Aorta (tissue), 5 donors: ENCODE measurements at regions not wholly inside any gene's neighbourhood (a gene's known extent, or its start where the extent isn't known, plus 50 kb on each side); places are given as distances from the start of the nearest gene placed in this dataset.

Experiments used
- ATAC-seq: fragments of 200-7000 bp; cut with Tn5 transposase; one replicate; pipeline ENCODE4 v1.9.1; 2022; ENCODE audit warnings: moderate library complexity; ENCODE audit not compliant: low FRiP score
- DNase-seq, 2 donors: peaks; one replicate each; pipeline ENCODE4 v3.0.0-alpha.2; 2020
- H3K27ac ChIP-seq, 2 donors: one replicate each; pipeline ENCODE4 v1.5.1; 2013; ENCODE audit warnings: low read length in 2 of 2, mild to moderate bottlenecking in 2 of 2, moderate library complexity in 2 of 2, control low read depth in 1 of 2, inconsistent platforms in 1 of 2, low read depth in 1 of 2
- H3K27me3 ChIP-seq, 2 donors: one replicate each; pipeline ENCODE4 v1.6.1; 2013; ENCODE audit warnings: control low read depth in 1 of 2, low read length in 1 of 2, mild to moderate bottlenecking in 1 of 2, moderate library complexity in 1 of 2; ENCODE audit not compliant: insufficient read depth in 2 of 2, control insufficient read depth in 1 of 2
- H3K36me3 ChIP-seq, 2 donors: one replicate each; pipeline ENCODE4 v1.6.1; 2013; ENCODE audit warnings: control low read depth in 1 of 2, low read length in 1 of 2, mild to moderate bottlenecking in 1 of 2; ENCODE audit not compliant: insufficient read depth in 2 of 2, control insufficient read depth in 1 of 2
- H3K4me1 ChIP-seq, 2 donors: one replicate each; pipeline ENCODE4 v1.6.1; 2013; ENCODE audit warnings: low read length in 2 of 2, control low read depth in 1 of 2, mild to moderate bottlenecking in 1 of 2, moderate library complexity in 1 of 2; ENCODE audit not compliant: insufficient read depth in 2 of 2, control insufficient read depth in 1 of 2
- H3K4me3 ChIP-seq, 2 donors: one replicate each; pipeline ENCODE4 v1.5.1; 2013; ENCODE audit warnings: low read length in 2 of 2, control low read depth in 1 of 2, mild to moderate bottlenecking in 1 of 2
- H3K9me3 ChIP-seq: one replicate; pipeline ENCODE4 v1.6.1; 2013; ENCODE audit warnings: mild to moderate bottlenecking, low read length; ENCODE audit not compliant: control insufficient read depth
- WGBS, 2 donors: extraction: QIAGEN DNeasy Blood & Tissue Kit; methylation state at CpG; one replicate each; pipeline ENCODE4 v1.1.7; 2013; 5-methylcytosine and 5-hydroxymethylcytosine counted together
- intact Hi-C, 2 donors: fragments of 100-400 bp; cut with DNase I; formaldehyde crosslinking; loops; one replicate each; pipeline versions ENCODE4 v1.14.2 to v1.15.0; 2022
- donor health status: healthy with polysubstance abuse.
- donor health status: Bipolar disorder and iron deficiency.
- donor health status: DM: no; HTN: no; CAD: no.
- donor health status: DM: no; HTN: no; CAD: no.
- donor health status: DM: yes; HTN: yes; CAD: no.

DNA sequence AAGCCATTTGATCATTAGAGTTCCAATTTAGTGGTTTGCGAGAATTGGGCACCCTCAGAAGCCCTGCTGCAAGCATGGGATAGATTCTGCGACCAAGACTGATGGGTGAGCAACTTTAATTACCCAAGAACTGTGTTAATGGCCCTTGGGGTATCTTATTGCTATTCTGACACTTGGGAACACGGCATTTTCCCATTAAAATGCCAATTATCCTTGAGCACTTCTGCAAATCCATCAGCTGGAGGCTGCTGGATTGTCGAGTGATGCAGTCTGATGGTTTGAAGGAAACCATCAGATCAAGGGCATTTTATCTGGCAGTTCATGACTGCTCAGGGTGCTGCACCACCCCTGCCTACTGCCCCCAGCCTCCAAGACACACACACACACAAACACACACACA is 183.6 kb upstream of the PROK2 start:
- H3K9me3 ChIP-seq, result peaks cover 5% of the 10 kb centered on the region
- 66 to 75% methylated on average over 4 of the region's 4 CpGs for WGBS, 2 donors
- no peak for DNase-seq
- no peaks in the 10 kb centered on the region for H3K36me3 ChIP-seq
- no peak for ATAC-seq
- intact Hi-C loops, result no loop called here
- peaks cover 0 to 2% of the 10 kb centered on the region in 2 donors for H3K27me3 ChIP-seq
- no peak overlapping the region for H3K4me3 ChIP-seq
- no peaks in the 10 kb centered on the region for H3K4me1 ChIP-seq
- H3K27ac ChIP-seq, result no peak overlapping the region

DNA sequence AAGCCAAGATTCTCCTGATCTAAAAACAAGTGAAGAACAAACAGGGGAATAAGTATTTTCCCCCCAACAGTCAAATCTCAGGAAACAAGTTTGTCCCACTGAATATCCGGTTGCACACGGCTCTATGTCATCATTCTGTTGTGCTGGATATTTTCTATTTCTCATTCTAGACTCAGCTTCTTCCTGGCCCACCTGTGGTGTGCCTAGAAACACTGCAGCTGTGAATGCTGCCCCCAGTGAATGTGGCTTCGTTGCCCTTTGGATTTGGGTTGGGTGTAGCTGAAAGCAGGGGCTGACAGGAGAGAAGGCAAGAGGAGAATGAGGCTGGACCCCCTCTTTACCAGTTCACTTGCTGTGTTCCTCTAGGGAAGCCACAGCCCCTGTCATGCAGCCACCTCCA is 181.2 kb upstream of the PROK2 start:
- Histone ChIP-seq H3K36me3 (no peaks in the 10 kb centered on the region), H3K4me3 (no peak overlapping the region), H3K27ac (no peak overlapping the region), H3K9me3 (peaks cover 5% of the 10 kb centered on the region), H3K4me1 (no peaks in the 10 kb centered on the region), H3K27me3 (peaks cover 0 to 2% of the 10 kb centered on the region in 2 donors)
- no peak for ATAC-seq
- DNase-seq, result no peak
- whole genome bisulfite sequencing, 2 donors, result 88 to 93% methylated on average over 3 of the region's 3 CpGs
- intact Hi-C loops, result no loop called here

DNA sequence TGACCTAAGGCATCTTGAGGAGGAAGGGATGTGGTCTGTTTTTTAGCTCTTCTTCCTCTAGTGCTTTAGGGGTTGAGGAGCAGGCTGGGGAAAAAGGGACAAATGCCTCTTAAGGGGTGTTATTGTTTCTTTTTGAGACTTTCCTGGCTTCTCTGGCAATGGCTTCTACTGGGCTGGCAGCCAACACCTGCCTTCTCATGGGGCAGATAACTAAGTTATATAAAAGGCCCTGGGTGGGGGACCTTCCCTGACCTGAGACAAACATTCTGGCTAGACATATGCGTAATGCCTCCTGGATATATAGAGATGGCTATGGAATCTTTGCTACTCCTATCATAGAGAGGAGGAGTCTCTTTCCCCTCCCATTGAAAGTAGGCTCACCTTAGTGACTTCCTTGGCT is 179.2 kb upstream of the PROK2 start:
- no peak for ATAC-seq
- H3K27ac ChIP-seq, result no peak overlapping the region
- no peak for DNase-seq
- WGBS, 2 donors, result 90 to 91% methylated on average over 1 of the region's 1 CpG
- no peak overlapping the region for H3K4me3 ChIP-seq
- peaks cover 3% of the 10 kb centered on the region for H3K9me3 ChIP-seq
- intact Hi-C loops, result no loop called here
- no peaks in the 10 kb centered on the region for H3K36me3 ChIP-seq
- no peaks in the 10 kb centered on the region for H3K27me3 ChIP-seq
- H3K4me1 ChIP-seq, result no peaks in the 10 kb centered on the region

DNA sequence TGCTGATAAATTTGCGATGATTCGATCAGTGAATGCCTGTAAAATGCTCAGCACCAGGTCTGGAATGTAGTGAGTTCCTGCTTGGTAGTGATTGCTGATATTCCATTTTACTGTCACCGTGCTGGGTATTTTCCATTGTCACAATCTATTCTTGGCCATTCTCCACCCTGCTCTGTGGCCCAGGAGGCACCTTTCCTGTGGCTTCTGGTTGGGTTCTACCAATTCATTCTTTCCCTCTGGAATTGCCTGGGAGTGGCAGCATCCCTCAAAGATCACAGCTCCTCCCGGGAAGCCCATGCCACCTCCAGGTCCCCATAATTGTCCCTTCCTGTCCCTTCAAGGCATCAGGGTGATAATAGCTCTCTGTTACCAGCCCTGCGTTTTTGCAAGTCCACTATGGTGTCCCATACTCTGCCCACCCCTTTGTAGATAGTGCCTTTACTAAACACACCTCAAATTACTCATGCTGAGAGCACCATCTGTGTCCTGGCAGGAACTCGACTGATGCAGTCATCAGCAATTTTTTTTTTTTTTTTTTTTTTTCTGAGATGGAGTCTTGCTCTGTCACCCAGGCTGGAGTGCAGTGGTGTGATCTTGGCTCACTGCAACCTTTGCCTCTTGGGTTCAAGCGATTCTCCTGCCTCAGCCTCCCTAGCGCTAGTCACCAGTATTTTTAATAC is 177.8 kb upstream of the PROK2 start:
- no peak overlapping the region for H3K4me3 ChIP-seq

DNA sequence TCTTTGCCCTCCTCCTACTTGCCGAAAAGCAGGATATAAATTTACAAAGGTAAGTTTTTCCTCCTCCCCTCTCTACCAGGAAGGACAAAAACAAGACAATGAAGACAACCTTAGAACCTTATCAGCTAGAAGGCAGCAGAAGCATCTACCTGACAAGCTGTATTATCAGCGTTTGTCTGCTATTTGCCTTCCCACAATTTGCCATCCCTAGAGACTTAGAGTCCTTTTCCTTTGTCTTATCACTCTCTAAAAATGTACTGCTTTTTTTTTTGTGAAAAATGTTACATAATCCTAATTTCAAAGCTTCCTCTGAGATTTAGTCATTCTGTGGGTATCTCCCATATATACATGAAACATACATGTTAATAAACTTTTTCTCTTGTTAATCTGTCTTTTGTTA is 176.9 kb upstream of the PROK2 start:
- Histone ChIP-seq H3K27ac (no peak overlapping the region), H3K4me3 (no peak overlapping the region), H3K4me1 (no peaks in the 10 kb centered on the region), H3K36me3 (no peaks in the 10 kb centered on the region), H3K9me3 (no peaks in the 10 kb centered on the region), H3K27me3 (no peaks in the 10 kb centered on the region)
- WGBS, 2 donors, result 60 to 65% methylated on average over 2 of the region's 2 CpGs
- ATAC-seq (no peak), DNase-seq (no peak)
- intact Hi-C loops, result no loop called here

More for the DNA sequence above, 177.8 kb upstream of the PROK2 start:
- Histone ChIP-seq H3K36me3 (no peaks in the 10 kb centered on the region), H3K27ac (no peak overlapping the region), H3K27me3 (no peaks in the 10 kb centered on the region), H3K4me1 (no peaks in the 10 kb centered on the region), H3K9me3 (peaks cover 3% of the 10 kb centered on the region)
- DNase-seq (no peak), ATAC-seq (no peak)
- intact Hi-C loops, result no loop called here
- WGBS, 2 donors, result 86 to 89% methylated on average over 8 of the region's 8 CpGs

DNA sequence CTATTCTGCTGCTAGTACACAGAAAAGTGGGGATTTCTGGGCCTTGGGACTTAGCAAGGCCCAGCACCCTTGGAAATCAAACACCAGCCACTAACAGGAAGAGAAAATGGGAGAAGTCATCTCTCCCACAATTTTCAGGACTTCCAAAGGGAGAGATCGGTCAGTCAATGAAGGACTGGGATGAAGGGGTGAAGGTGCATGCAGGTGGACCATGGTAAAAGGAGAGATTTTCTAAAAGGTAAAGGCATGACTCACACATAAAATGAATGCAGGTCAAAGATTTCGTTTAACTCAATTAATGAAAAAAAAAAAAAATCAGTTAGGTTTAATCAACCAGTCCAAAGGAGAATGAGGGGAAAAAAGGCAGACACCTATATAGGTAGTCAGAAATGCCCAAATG is 176.4 kb upstream of the PROK2 start:
- H3K4me3 ChIP-seq, result no peak overlapping the region
- DNase-seq (no peak), ATAC-seq (no peak)
- no peaks in the 10 kb centered on the region for H3K36me3 ChIP-seq
- no peaks in the 10 kb centered on the region for H3K27me3 ChIP-seq
- intact Hi-C loops, result no loop called here
- H3K4me1 ChIP-seq, result no peaks in the 10 kb centered on the region
- 94 to 96% methylated on average over 2 of the region's 2 CpGs for WGBS, 2 donors
- no peak overlapping the region for H3K27ac ChIP-seq
- no peaks in the 10 kb centered on the region for H3K9me3 ChIP-seq

DNA sequence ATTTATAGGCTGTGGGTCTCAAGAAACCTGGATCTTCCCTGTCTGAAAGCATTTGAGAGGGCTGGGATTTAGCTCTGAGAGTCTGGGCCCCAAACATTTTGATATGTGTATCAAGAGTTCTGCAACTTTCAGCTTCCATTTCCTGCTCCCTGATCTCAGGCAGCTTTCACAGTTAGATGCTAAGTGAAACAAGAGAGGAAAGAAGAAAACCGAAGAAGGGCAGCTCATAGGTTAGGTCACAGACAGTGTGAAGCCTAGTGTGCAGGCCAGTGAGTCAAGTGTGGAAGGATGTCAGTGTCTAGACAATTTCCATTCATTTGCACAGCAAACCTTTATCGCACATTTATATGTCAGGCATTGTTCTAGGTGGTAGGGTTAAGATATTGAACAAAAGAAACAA is 173.6 kb upstream of the PROK2 start:
- 91 to 94% methylated on average over 2 of the region's 2 CpGs for WGBS, 2 donors
- no peaks in the 10 kb centered on the region for H3K36me3 ChIP-seq
- no peak for DNase-seq
- no peak overlapping the region for H3K4me3 ChIP-seq
- no peaks in the 10 kb centered on the region for H3K4me1 ChIP-seq
- ATAC-seq, result no peak
- no peaks in the 10 kb centered on the region for H3K9me3 ChIP-seq
- no peaks in the 10 kb centered on the region for H3K27me3 ChIP-seq
- H3K27ac ChIP-seq, result no peak overlapping the region
- intact Hi-C loops, result loop anchor here in 1 of 2 donors (5.0 kb wide), 1 partner anchor 309 kb away; no protein-coding TSS in a partner anchor

DNA sequence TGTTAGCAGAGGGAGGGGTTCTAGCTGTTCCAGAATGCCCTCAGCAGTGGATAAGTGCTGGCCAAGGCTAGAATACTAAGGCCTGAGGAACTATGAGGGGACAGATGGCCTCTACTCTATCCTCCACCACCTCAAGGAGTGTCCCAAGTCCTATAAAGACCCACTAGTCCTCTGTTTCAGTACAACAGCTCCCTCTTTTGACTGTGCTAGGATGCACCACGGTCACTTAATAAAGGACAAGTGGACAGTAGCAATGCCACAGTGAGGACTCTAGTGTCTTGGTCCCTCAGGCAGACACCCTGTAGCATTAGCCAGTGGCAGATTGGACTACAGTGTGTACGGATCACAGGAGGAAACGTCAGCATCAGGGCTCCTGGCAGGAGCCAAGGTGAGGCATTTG is 171.8 kb upstream of the PROK2 start:
- Histone ChIP-seq H3K4me3 (no peak overlapping the region), H3K27ac (no peak overlapping the region), H3K9me3 (no peaks in the 10 kb centered on the region), H3K36me3 (no peaks in the 10 kb centered on the region), H3K27me3 (no peaks in the 10 kb centered on the region), H3K4me1 (no peaks in the 10 kb centered on the region)
- ATAC-seq (no peak), DNase-seq (no peak)
- 87 to 90% methylated on average over 3 of the region's 3 CpGs for WGBS, 2 donors
- intact Hi-C loops, result loop anchor here in 1 of 2 donors (5.0 kb wide), 1 partner anchor 311 kb away; no protein-coding TSS in a partner anchor

DNA sequence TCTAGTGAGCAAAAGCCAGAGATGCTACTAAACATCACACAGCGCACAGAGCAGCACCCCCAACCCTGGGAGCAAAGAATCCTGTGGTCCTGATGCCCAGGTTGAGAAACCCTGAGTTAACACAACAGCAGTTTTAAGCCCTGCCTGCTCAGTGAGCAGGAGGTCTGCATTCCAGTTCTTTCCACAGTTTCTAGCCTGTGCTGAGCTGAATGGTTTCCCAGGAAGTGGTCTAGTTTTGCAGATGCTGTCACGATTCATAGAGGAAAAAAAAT is 171.1 kb upstream of the PROK2 start:
- intact Hi-C loops, result loop anchor here in 1 of 2 donors (5.0 kb wide), 1 partner anchor 311 kb away; no protein-coding TSS in a partner anchor

More for the DNA sequence above, 171.1 kb upstream of the PROK2 start:
- no peaks in the 10 kb centered on the region for H3K9me3 ChIP-seq
- ATAC-seq, result no peak
- H3K4me3 ChIP-seq, result no peak overlapping the region
- no peaks in the 10 kb centered on the region for H3K4me1 ChIP-seq
- no peaks in the 10 kb centered on the region for H3K27me3 ChIP-seq
- no peak for DNase-seq
- WGBS, 2 donors, result 73 to 74% methylated on average over 2 of the region's 2 CpGs
- H3K27ac ChIP-seq, result no peak overlapping the region
- no peaks in the 10 kb centered on the region for H3K36me3 ChIP-seq
